ENCODE measurements at regions not wholly inside any gene's neighbourhood (a gene's known extent, or its start where the extent isn't known, plus 50 kb on each side); places are given as distances from the start of the nearest gene placed in this dataset.
"Not testable (repeated sequence)": the region's sequence is repeated elsewhere in the genome, so short reads cannot be mapped to it uniquely, and the experiment has no call there.

GRCh38 chr1:195761104-195761503 lies 847.1 kb downstream of the KCNT2 start:
- no peak overlapping the region for H3K4me3 Mint-ChIP-seq
- H3K27me3 Mint-ChIP-seq = no peaks in the 10 kb centered on the region
- H3K9me3 Mint-ChIP-seq = no peaks in the 10 kb centered on the region

DNA sequence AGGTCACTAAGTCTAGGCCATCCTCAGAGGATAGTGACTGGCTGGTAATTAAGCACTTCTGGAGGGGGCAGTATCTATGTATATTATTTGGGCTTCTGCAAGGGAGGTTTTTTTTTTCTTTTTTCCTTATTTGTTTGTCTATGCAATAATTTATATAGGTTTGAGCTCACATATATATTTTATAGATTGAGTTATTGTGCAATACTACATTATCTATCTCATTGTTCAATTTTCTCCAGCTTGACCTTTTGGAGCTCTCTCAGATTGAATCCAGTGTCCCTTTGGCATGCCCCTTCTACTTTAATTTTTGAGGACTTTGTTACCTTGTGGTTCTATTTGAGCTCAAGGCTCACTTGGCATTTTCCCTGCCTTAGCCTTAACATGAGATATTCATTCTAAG lies 852.1 kb downstream of the KCNT2 start:
- Mint-ChIP-seq H3K9me3 (no peaks in the 10 kb centered on the region), H3K4me1 (no peaks in the 10 kb centered on the region), H3K36me3 (no peaks in the 10 kb centered on the region), H3K4me3 (no peak overlapping the region), H3K27ac (no peak overlapping the region), H3K27me3 (no peaks in the 10 kb centered on the region)
- ATAC-seq = no peak

More at GRCh38 chr1:195761104-195761503, 847.1 kb downstream of the KCNT2 start:
- H3K27ac Mint-ChIP-seq = no peak overlapping the region
- no peaks in the 10 kb centered on the region for H3K4me1 Mint-ChIP-seq
- no peaks in the 10 kb centered on the region for H3K36me3 Mint-ChIP-seq
- ATAC-seq = no peak

GRCh38 chr1:195754874-195755273 lies 853.4 kb downstream of the KCNT2 start:
- Mint-ChIP-seq H3K27ac (no peak overlapping the region), H3K9me3 (no peaks in the 10 kb centered on the region), H3K4me3 (no peak overlapping the region), H3K4me1 (no peaks in the 10 kb centered on the region), H3K36me3 (no peaks in the 10 kb centered on the region), H3K27me3 (no peaks in the 10 kb centered on the region)
- ATAC-seq = no peak

- no peak for ATAC-seq
- Mint-ChIP-seq H3K27ac (no peak overlapping the region), H3K9me3 (no peaks in the 10 kb centered on the region), H3K4me1 (no peaks in the 10 kb centered on the region), H3K27me3 (no peaks in the 10 kb centered on the region), H3K4me3 (no peak overlapping the region), H3K36me3 (no peaks in the 10 kb centered on the region)
Observed at GRCh38 chr1:195754303-195754702, 853.9 kb downstream of the KCNT2 start.

DNA sequence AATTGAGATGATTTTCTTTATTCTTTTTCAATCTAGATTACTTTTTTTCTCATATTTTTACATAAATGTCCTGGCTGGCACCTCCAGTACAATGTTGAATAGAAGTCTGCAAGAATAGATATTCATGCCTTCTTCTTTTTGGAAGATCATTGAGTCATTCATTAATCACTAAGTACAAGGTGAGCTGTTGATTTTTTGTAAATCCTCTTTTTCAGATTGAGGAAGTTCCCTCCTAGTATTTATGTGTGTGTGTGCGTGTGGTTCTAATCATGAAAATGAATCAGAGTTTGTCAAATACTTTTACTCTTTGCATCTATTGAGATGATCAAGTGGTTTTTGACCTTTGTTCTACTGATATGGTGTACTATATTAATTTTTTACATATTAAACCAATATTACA lies 859.3 kb downstream of the KCNT2 start:
- no peak for ATAC-seq
- Mint-ChIP-seq H3K4me3 (no peak overlapping the region), H3K9me3 (peaks cover under 1% of the 10 kb centered on the region), H3K4me1 (no peaks in the 10 kb centered on the region), H3K36me3 (no peaks in the 10 kb centered on the region), H3K27ac (no peak overlapping the region), H3K27me3 (no peaks in the 10 kb centered on the region)

GRCh38 chr1:195745189-195746010 lies 862.8 kb downstream of the KCNT2 start:
- Mint-ChIP-seq H3K4me1 (no peaks in the 10 kb centered on the region), H3K27me3 (no peaks in the 10 kb centered on the region), H3K4me3 (no peak overlapping the region), H3K9me3 (peaks cover 11% of the 10 kb centered on the region), H3K36me3 (no peaks in the 10 kb centered on the region), H3K27ac (no peak overlapping the region)
- no peak for ATAC-seq

DNA sequence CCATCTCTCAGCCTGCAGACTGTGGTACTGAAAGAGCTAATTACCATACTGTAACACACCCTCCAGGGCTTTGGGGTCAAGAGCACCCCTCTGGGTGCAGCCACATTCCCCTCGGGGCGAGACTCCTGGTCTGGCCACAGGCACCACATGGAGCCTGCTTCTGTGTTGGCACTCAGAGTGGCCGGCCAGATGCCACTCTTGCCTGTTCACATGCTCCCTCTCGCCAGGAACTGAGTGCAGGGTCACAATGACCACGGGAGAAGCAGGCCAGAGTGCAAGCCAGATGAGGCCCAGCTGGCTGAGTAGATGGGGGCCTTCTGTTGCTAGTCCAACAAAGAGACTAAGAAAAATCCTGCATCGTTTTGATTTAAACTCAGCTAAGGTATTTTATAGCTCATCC lies 864.0 kb downstream of the KCNT2 start:
- Mint-ChIP-seq H3K36me3 (no peaks in the 10 kb centered on the region), H3K4me3 (no peak overlapping the region), H3K9me3 (peaks cover 11% of the 10 kb centered on the region), H3K27me3 (no peaks in the 10 kb centered on the region), H3K27ac (no peak overlapping the region), H3K4me1 (no peaks in the 10 kb centered on the region)
- ATAC-seq = peak; percentile 31

GRCh38 chr1:195740862-195741261 lies 867.4 kb downstream of the KCNT2 start:
- no peaks in the 10 kb centered on the region for H3K27me3 Mint-ChIP-seq
- no peaks in the 10 kb centered on the region for H3K4me1 Mint-ChIP-seq
- peaks cover 11% of the 10 kb centered on the region for H3K9me3 Mint-ChIP-seq
- H3K36me3 Mint-ChIP-seq = no peaks in the 10 kb centered on the region
- ATAC-seq = no peak
- no peak overlapping the region for H3K27ac Mint-ChIP-seq
- H3K4me3 Mint-ChIP-seq = no peak overlapping the region

DNA sequence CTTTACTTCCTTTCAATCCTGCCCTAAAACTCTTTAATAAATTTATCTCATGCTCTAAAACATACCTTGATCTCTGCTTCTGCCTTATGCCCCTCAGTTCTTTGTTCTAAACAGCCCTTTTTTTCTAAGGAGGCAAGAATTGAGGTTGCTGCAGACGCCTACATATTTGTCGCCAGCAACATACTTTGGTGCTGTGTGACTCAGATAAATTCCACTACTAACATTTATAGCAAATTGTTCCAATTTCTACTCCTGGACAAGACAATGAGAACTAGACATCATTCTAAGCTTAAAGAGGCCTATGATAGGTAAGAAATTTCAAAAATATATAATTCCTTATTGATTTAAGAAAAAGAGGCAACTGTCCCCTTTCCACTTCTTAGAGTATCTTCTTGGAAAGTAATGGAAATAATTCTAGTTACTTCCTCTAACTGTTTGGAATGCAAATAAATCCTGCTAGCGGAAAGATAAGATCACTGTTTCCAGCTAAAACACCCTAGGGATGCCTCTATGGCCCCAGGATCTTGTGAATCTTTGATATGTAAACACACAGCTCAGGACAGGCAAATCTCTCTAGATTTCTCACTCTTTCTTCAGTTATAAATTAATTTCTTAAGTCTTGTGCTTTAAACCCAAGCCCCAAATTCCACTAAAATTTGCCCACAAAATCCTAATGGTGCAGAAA lies 869.1 kb downstream of the KCNT2 start:
- no peak for ATAC-seq
- Mint-ChIP-seq H3K36me3 (no peaks in the 10 kb centered on the region), H3K4me1 (no peaks in the 10 kb centered on the region), H3K9me3 (peaks cover 11% of the 10 kb centered on the region), H3K4me3 (no peak overlapping the region), H3K27ac (no peak overlapping the region), H3K27me3 (no peaks in the 10 kb centered on the region)

- Mint-ChIP-seq H3K4me1 (no peaks in the 10 kb centered on the region), H3K4me3 (no peak overlapping the region), H3K9me3 (no peaks in the 10 kb centered on the region), H3K27ac (no peak overlapping the region), H3K27me3 (no peaks in the 10 kb centered on the region), H3K36me3 (no peaks in the 10 kb centered on the region)
- ATAC-seq = no peak
Observed at GRCh38 chr1:195735140-195735539, 873.1 kb downstream of the KCNT2 start.

DNA sequence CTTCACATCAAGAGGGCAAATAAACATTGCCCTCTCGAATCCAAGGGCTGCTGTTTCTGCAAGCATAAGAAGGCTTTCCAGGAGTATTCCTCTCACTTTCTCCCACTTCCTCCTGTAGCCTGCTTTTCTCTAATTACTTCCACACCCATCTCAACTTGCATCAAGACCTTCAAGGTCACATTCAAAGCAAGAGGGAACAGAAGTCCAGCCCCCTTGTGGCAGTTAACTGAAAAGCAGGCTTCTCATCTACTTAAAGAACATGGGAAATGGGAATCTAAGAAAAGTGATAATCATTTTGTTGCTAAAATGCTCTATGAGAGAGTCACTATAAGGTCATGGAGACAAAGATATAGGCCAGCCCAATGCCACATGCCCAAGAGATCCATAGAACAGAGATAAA lies 874.4 kb downstream of the KCNT2 start:
- Mint-ChIP-seq H3K36me3 (no peaks in the 10 kb centered on the region), H3K27ac (no peak overlapping the region), H3K9me3 (no peaks in the 10 kb centered on the region), H3K27me3 (no peaks in the 10 kb centered on the region), H3K4me1 (no peaks in the 10 kb centered on the region), H3K4me3 (no peak overlapping the region)
- ATAC-seq = no peak

- H3K9me3 Mint-ChIP-seq = no peaks in the 10 kb centered on the region
- no peaks in the 10 kb centered on the region for H3K4me1 Mint-ChIP-seq
- H3K4me3 Mint-ChIP-seq = no peak overlapping the region
- H3K27ac Mint-ChIP-seq = no peak overlapping the region
- H3K27me3 Mint-ChIP-seq = no peaks in the 10 kb centered on the region
- no peaks in the 10 kb centered on the region for H3K36me3 Mint-ChIP-seq
- no peak for ATAC-seq
Observed at GRCh38 chr1:195733408-195733807, 874.8 kb downstream of the KCNT2 start.

DNA sequence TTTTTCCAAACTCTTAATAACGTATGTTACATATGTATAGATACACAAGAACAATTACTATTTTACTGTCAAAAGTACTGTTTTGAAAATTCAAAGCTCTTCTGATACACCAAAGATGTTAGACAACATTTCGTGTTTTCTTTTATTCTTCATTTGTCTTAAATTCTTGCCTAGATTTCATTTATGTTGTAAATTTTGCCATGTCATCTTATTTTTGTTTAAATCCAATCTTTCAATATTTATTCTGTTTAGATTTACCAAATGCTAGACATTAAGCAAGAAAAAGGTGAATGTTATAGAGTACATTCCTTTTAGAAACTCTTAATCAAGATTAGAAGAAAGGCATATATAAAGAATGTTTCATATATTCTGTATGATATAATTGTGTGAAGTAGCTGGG lies 876.9 kb downstream of the KCNT2 start:
- H3K27me3 Mint-ChIP-seq = no peaks in the 10 kb centered on the region
- H3K9me3 Mint-ChIP-seq = no peaks in the 10 kb centered on the region
- no peaks in the 10 kb centered on the region for H3K36me3 Mint-ChIP-seq
- no peak overlapping the region for H3K4me3 Mint-ChIP-seq
- ATAC-seq = no peak
- no peak overlapping the region for H3K27ac Mint-ChIP-seq
- no peaks in the 10 kb centered on the region for H3K4me1 Mint-ChIP-seq

- no peak for ATAC-seq
- Mint-ChIP-seq H3K4me1 (no peaks in the 10 kb centered on the region), H3K9me3 (peaks cover 4% of the 10 kb centered on the region), H3K36me3 (no peaks in the 10 kb centered on the region), H3K4me3 (no peak overlapping the region), H3K27ac (no peak overlapping the region), H3K27me3 (no peaks in the 10 kb centered on the region)
Observed at GRCh38 chr1:195723796-195724194, 884.4 kb downstream of the KCNT2 start.

GRCh38 chr1:195722852-195723795 lies 885.1 kb downstream of the KCNT2 start:
- H3K27ac Mint-ChIP-seq, H3K27me3 Mint-ChIP-seq, H3K9me3 Mint-ChIP-seq, H3K4me3 Mint-ChIP-seq, ATAC-seq, H3K36me3 Mint-ChIP-seq, H3K4me1 Mint-ChIP-seq: not testable (repeated sequence)

All from stimulated activated memory B cell treated with anti-CD40 and anti-IgM and Interleukin-4, amounts not matched to agents 10 μg/mL and 1 μg/mL and 100 μg/mL, for 72 hours (primary cell).